GM18517 (cell line): ENCODE measurements at regions not wholly inside any gene's neighbourhood (a gene's known extent, or its start where the extent isn't known, plus 50 kb on each side); places are given as distances from the start of the nearest gene placed in this dataset.

ENCODE experiments used
- ATAC-seq: cut with Tn5 transposase; IDR thresholded peaks from one replicate; pipeline ENCODE4 v1.9.1; 2021; ENCODE audit warnings: mild to moderate bottlenecking, moderate library complexity; ENCODE audit not compliant: unreplicated experiment

- peak; percentile 62 for ATAC-seq
These were observed 340.3 kb upstream of the RBMS3 start for GRCh38 chr3:28940530-28940929.

- no peak for ATAC-seq
These were observed 339.9 kb upstream of the RBMS3 start for GRCh38 chr3:28940994-28941393.

- ATAC-seq = no peak
These were observed 333.8 kb upstream of the RBMS3 start for GRCh38 chr3:28947061-28947460.

- ATAC-seq = no peak
These were observed 333.1 kb upstream of the RBMS3 start for GRCh38 chr3:28947751-28948150.

- ATAC-seq = no peak
These were observed 332.2 kb upstream of the RBMS3 start for GRCh38 chr3:28948685-28949084.

- no peak for ATAC-seq
These were observed 331.3 kb upstream of the RBMS3 start for GRCh38 chr3:28949580-28949979.

- no peak for ATAC-seq
These were observed 330.3 kb upstream of the RBMS3 start for GRCh38 chr3:28950614-28951013.

- ATAC-seq = no peak
These were observed 328.9 kb upstream of the RBMS3 start for GRCh38 chr3:28951772-28952556.

- no peak for ATAC-seq
These were observed 322.2 kb upstream of the RBMS3 start for GRCh38 chr3:28958656-28959055.

- no peak for ATAC-seq
These were observed 309.7 kb upstream of the RBMS3 start for GRCh38 chr3:28971156-28971555.

- no peak for ATAC-seq
These were observed 307.9 kb upstream of the RBMS3 start for GRCh38 chr3:28972921-28973320.

- ATAC-seq = no peak
These were observed 307.3 kb upstream of the RBMS3 start for GRCh38 chr3:28973609-28974008.

GRCh38 chr3:28978092-28978491 is 302.8 kb upstream of the RBMS3 start:
- no peak for ATAC-seq

GRCh38 chr3:28980131-28980530 is 300.7 kb upstream of the RBMS3 start:
- no peak for ATAC-seq

GRCh38 chr3:28980631-28981030 is 300.2 kb upstream of the RBMS3 start:
- ATAC-seq = no peak

- ATAC-seq = peak; percentile 71
These were observed 298.0 kb upstream of the RBMS3 start for GRCh38 chr3:28982906-28983305.

- ATAC-seq = no peak
These were observed 293.9 kb upstream of the RBMS3 start for GRCh38 chr3:28986922-28987321.

- ATAC-seq = peak; percentile 94
These were observed 291.2 kb upstream of the RBMS3 start for GRCh38 chr3:28989646-28990089.

- no peak for ATAC-seq
These were observed 286.5 kb upstream of the RBMS3 start for GRCh38 chr3:28994161-28994905.

GRCh38 chr3:29004885-29005599 is 275.8 kb upstream of the RBMS3 start:
- peak; percentile 99 for ATAC-seq

- ATAC-seq = no peak
These were observed 275.0 kb upstream of the RBMS3 start for GRCh38 chr3:29005862-29006261.

GRCh38 chr3:29011441-29011840 is 269.4 kb upstream of the RBMS3 start:
- ATAC-seq = no peak
